Sigmoid colon (tissue), 6 donors: ENCODE measurements at regions not wholly inside any gene's neighbourhood (a gene's known extent, or its start where the extent isn't known, plus 50 kb on each side); places are given as distances from the start of the nearest gene placed in this dataset.

Experiments
- DNase-seq: peaks from one replicate; pipeline ENCODE4 v3.0.0-alpha.2; 2019
- H3K27ac ChIP-seq, 4 donors: fragments of 200-600 bp; sonication (generic); one replicate each; pipeline ENCODE4 v1.5.1; 2016 to 2019; ENCODE audit warnings: mild to moderate bottlenecking in 1 of 4
- H3K27me3 ChIP-seq, 3 donors: fragments of 200-600 bp; sonication (generic); one replicate each; pipeline ENCODE4 v1.5.1; 2019; ENCODE audit warnings: mild to moderate bottlenecking in 1 of 3
- H3K36me3 ChIP-seq, 4 donors: fragments of 200-600 bp; sonication (generic); one replicate each; pipeline ENCODE4 v1.5.1; 2016 to 2019
- H3K4me1 ChIP-seq, 4 donors: fragments of 200-600 bp; sonication (generic); one replicate each; pipeline ENCODE4 v1.5.1; 2017 to 2019
- H3K4me3 ChIP-seq, 4 donors: fragments of 200-600 bp; sonication (generic); one replicate each; pipeline ENCODE4 v1.5.1; 2017 to 2019; ENCODE audit warnings: mild to moderate bottlenecking in 2 of 4, moderate library complexity in 1 of 4
- H3K9me3 ChIP-seq, 4 donors: fragments of 200-600 bp in 3 of 4; sonication (generic) in 3 of 4; one replicate each; pipeline versions ENCODE4 v1.5.1 to v1.6.1; 2013 to 2019
- CTCF ChIP-seq, 4 experiments: fragments of 450-650 bp in 3 of 4; fragments of 200-600 bp in 1 of 4; IDR thresholded peaks; one replicate each; pipeline ENCODE4 v1.5.1; 2016 to 2019; ENCODE audit warnings: antibody characterized with exemption in 4 of 4, mild to moderate bottlenecking in 3 of 4, moderate library complexity in 2 of 4
- EP300 ChIP-seq, 4 donors: sonication (generic); formaldehyde crosslinking; IDR thresholded peaks; one replicate each; pipeline ENCODE4 v1.6.1; 2017; ENCODE audit warnings: antibody characterized with exemption in 4 of 4
- POLR2A ChIP-seq, 2 donors: fragments of 450-650 bp; IDR thresholded peaks; one replicate each; pipeline ENCODE4 v1.6.1; 2016; ENCODE audit warnings: antibody characterized with exemption in 2 of 2, mild to moderate bottlenecking in 2 of 2, moderate library complexity in 2 of 2
- POLR2AphosphoS5 ChIP-seq, 4 donors: sonication (generic); formaldehyde crosslinking; IDR thresholded peaks; one replicate each; pipeline ENCODE4 v1.6.1; 2017; ENCODE audit warnings: antibody characterized with exemption in 4 of 4
- WGBS, 2 donors: extraction: QIAGEN DNeasy Blood & Tissue Kit; methylation state at CpG; one replicate each; pipeline ENCODE4 v1.1.7; 2013; 5-methylcytosine and 5-hydroxymethylcytosine counted together
- intact Hi-C: fragments of 100-400 bp; cut with DNase I; formaldehyde crosslinking; loops from one replicate; pipeline ENCODE4 v1.15.1; 2023
- donor health status: healthy with polysubstance abuse.
- donor health status: healthy.

- no peak for DNase-seq
- intact Hi-C loops = no loop called here
- no peak overlapping the region for H3K27ac ChIP-seq
- TF ChIP-seq EP300 (IDR thresholded peaks at IDR 0.05) (no peak), CTCF (IDR thresholded peaks at IDR 0.05) (no peak), POLR2AphosphoS5 (IDR thresholded peaks at IDR 0.05) (no peak), POLR2A (IDR thresholded peaks at IDR 0.05) (no peak)
- H3K4me1 ChIP-seq = peaks cover 0 to 19% (median 8%) of the 10 kb centered on the region in 4 donors
- no peaks in the 10 kb centered on the region for H3K36me3 ChIP-seq
- no peak overlapping the region for H3K4me3 ChIP-seq
- H3K27me3 ChIP-seq = no peaks in the 10 kb centered on the region
- WGBS, 2 donors = 98 to 99% methylated on average over 6 of the region's 6 CpGs
- no peaks in the 10 kb centered on the region for H3K9me3 ChIP-seq
Observed at GRCh38 chr2:150192701-150193100, 294.8 kb downstream of the RND3 start.

- Histone ChIP-seq H3K27ac (no peak overlapping the region), H3K9me3 (no peaks in the 10 kb centered on the region), H3K4me3 (no peak overlapping the region), H3K27me3 (no peaks in the 10 kb centered on the region), H3K4me1 (peaks cover 0 to 19% (median 8%) of the 10 kb centered on the region in 4 donors), H3K36me3 (no peaks in the 10 kb centered on the region)
- intact Hi-C loops = no loop called here
- WGBS, 2 donors = 76 to 94% methylated on average over 4 of the region's 4 CpGs
- TF ChIP-seq EP300 (IDR thresholded peaks at IDR 0.05) = no peak
- TF ChIP-seq POLR2AphosphoS5 (IDR thresholded peaks at IDR 0.05) = no peak
- TF ChIP-seq POLR2A (IDR thresholded peaks at IDR 0.05) = no peak
- TF ChIP-seq CTCF (IDR thresholded peaks at IDR 0.05) = no peak
- DNase-seq = no peak
Observed at GRCh38 chr2:150191349-150191748, 296.1 kb downstream of the RND3 start.

GRCh38 chr2:150190546-150190945, 296.9 kb downstream of the RND3 start:
- TF ChIP-seq POLR2A (IDR thresholded peaks at IDR 0.05) (no peak), CTCF (IDR thresholded peaks at IDR 0.05) (no peak), EP300 (IDR thresholded peaks at IDR 0.05) (no peak), POLR2AphosphoS5 (IDR thresholded peaks at IDR 0.05) (no peak)
- intact Hi-C loops = no loop called here
- H3K4me1 ChIP-seq = peaks cover 0 to 19% (median 8%) of the 10 kb centered on the region in 4 donors
- H3K4me3 ChIP-seq = no peak overlapping the region
- no peaks in the 10 kb centered on the region for H3K36me3 ChIP-seq
- 93 to 95% methylated on average over 1 of the region's 1 CpG for WGBS, 2 donors
- H3K27me3 ChIP-seq = no peaks in the 10 kb centered on the region
- DNase-seq = no peak
- no peak overlapping the region for H3K27ac ChIP-seq
- H3K9me3 ChIP-seq = no peaks in the 10 kb centered on the region

GRCh38 chr2:150188800-150189199, 298.7 kb downstream of the RND3 start:
- TF ChIP-seq POLR2A (IDR thresholded peaks at IDR 0.05) (no peak), EP300 (IDR thresholded peaks at IDR 0.05) (no peak), POLR2AphosphoS5 (IDR thresholded peaks at IDR 0.05) (no peak), CTCF (IDR thresholded peaks at IDR 0.05) (no peak)
- H3K27me3 ChIP-seq = no peaks in the 10 kb centered on the region
- intact Hi-C loops = no loop called here
- peaks cover 0 to 19% (median 8%) of the 10 kb centered on the region in 4 donors for H3K4me1 ChIP-seq
- H3K4me3 ChIP-seq = no peak overlapping the region
- H3K27ac ChIP-seq = peak overlapping the region in 2 of 4 donors; percentile 15 to 51
- no peaks in the 10 kb centered on the region for H3K9me3 ChIP-seq
- 39 to 72% methylated on average over 2 of the region's 2 CpGs for WGBS, 2 donors
- DNase-seq = no peak
- H3K36me3 ChIP-seq = no peaks in the 10 kb centered on the region

- Histone ChIP-seq H3K4me1 (peaks cover 0 to 19% (median 8%) of the 10 kb centered on the region in 4 donors), H3K27me3 (no peaks in the 10 kb centered on the region), H3K36me3 (no peaks in the 10 kb centered on the region), H3K9me3 (no peaks in the 10 kb centered on the region), H3K4me3 (no peak overlapping the region), H3K27ac (no peak overlapping the region)
- intact Hi-C loops = no loop called here
- no peak for TF ChIP-seq POLR2A (IDR thresholded peaks at IDR 0.05)
- no peak for TF ChIP-seq CTCF (IDR thresholded peaks at IDR 0.05)
- no peak for TF ChIP-seq POLR2AphosphoS5 (IDR thresholded peaks at IDR 0.05)
- no peak for TF ChIP-seq EP300 (IDR thresholded peaks at IDR 0.05)
- DNase-seq = no peak
- 13 to 40% methylated on average over 4 of the region's 4 CpGs for WGBS, 2 donors
Observed at GRCh38 chr2:150188177-150188576, 299.3 kb downstream of the RND3 start.
